ENCODE measurements at regions not wholly inside any gene's neighbourhood (a gene's known extent, or its start where the extent isn't known, plus 50 kb on each side); places are given as distances from the start of the nearest gene placed in this dataset.

- no peak for TF ChIP-seq CTCF (IDR thresholded peaks at IDR 0.05)
Measured at GRCh38 chr9:100879884-100880283, 148.6 kb upstream of the PLPPR1 start.

GRCh38 chr9:100880284-100880683, 148.2 kb upstream of the PLPPR1 start:
- TF ChIP-seq CTCF (IDR thresholded peaks at IDR 0.05), result no peak

- TF ChIP-seq CTCF (IDR thresholded peaks at IDR 0.05), result no peak
Measured at GRCh38 chr9:100884518-100884917, 144.0 kb upstream of the PLPPR1 start.

GRCh38 chr9:100890321-100890720, 138.2 kb upstream of the PLPPR1 start:
- TF ChIP-seq CTCF (IDR thresholded peaks at IDR 0.05), result no peak

GRCh38 chr9:100911273-100911672, 117.3 kb upstream of the PLPPR1 start:
- TF ChIP-seq CTCF (IDR thresholded peaks at IDR 0.05), result no peak

GRCh38 chr9:100913257-100913656, 115.3 kb upstream of the PLPPR1 start:
- TF ChIP-seq CTCF (IDR thresholded peaks at IDR 0.05), result no peak

GRCh38 chr9:100914266-100914665, 114.3 kb upstream of the PLPPR1 start:
- TF ChIP-seq CTCF (IDR thresholded peaks at IDR 0.05), result no peak

GRCh38 chr9:100919506-100919905, 109.0 kb upstream of the PLPPR1 start:
- TF ChIP-seq CTCF (IDR thresholded peaks at IDR 0.05), result no peak
